Stomach (tissue), 4 donors: ENCODE measurements at regions not wholly inside any gene's neighbourhood (a gene's known extent, or its start where the extent isn't known, plus 50 kb on each side); places are given as distances from the start of the nearest gene placed in this dataset.

Experiments
- POLR2AphosphoS5 ChIP-seq, 3 donors: sonication (generic); formaldehyde crosslinking; IDR thresholded peaks; one replicate each; pipeline ENCODE4 v1.6.1; 2016; ENCODE audit warnings: antibody characterized with exemption in 3 of 3
- TF ChIP-seq, protein P1 (sequence below), 7 experiments: fragments of 450-650 bp in 4 of 7; fragments of 200-600 bp in 3 of 7; sonication (generic) in 3 of 7; IDR thresholded peaks; one replicate each; pipeline ENCODE4 v1.5.1; 2016 to 2019; ENCODE audit warnings: antibody characterized with exemption in 7 of 7, control low read depth in 2 of 7, mild to moderate bottlenecking in 1 of 7

DNA sequence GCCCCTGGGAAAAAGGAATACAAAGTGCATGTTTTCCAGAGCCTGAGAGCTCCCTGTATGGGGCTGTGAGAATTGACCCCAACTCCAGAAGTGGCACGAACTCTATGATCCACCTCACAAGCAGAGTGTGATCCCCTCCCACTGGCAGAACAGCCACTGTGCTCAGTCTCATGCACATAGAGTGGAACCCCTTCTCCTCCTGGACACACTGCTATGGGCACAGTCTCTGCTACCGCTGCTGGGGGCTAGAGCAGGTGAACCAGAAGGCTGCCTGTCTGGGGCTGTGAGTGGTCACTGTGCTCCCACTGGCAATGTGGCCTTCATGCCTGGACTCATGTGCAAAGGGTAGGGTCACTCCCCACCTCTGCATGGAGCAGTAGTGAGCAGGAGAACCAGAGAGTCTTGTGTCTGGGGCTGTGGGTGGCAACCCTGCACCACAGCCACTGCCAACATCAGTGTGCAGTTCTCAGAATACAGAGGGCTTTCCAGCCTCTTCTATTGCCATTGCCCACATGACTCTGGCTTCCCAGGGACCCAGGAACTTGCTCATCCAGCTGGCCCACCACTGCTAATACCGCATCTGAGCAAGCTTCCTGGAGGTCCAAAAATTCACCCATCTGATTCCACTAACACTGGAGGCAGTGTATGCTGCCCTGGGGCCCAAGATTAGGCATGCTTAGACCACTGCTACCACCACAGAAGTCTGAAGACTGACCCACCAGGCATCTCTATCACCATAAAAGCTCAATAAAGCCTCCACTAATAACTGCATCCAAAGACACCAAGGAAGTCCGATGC is 343.7 kb upstream of the SOX14 start:
- TF ChIP-seq POLR2AphosphoS5 (IDR thresholded peaks at IDR 0.05) = no peak
- TF ChIP-seq, protein P1, sequence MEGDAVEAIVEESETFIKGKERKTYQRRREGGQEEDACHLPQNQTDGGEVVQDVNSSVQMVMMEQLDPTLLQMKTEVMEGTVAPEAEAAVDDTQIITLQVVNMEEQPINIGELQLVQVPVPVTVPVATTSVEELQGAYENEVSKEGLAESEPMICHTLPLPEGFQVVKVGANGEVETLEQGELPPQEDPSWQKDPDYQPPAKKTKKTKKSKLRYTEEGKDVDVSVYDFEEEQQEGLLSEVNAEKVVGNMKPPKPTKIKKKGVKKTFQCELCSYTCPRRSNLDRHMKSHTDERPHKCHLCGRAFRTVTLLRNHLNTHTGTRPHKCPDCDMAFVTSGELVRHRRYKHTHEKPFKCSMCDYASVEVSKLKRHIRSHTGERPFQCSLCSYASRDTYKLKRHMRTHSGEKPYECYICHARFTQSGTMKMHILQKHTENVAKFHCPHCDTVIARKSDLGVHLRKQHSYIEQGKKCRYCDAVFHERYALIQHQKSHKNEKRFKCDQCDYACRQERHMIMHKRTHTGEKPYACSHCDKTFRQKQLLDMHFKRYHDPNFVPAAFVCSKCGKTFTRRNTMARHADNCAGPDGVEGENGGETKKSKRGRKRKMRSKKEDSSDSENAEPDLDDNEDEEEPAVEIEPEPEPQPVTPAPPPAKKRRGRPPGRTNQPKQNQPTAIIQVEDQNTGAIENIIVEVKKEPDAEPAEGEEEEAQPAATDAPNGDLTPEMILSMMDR (IDR thresholded peaks at IDR 0.05) = no peak
